ENCODE measurements at regions not wholly inside any gene's neighbourhood (a gene's known extent, or its start where the extent isn't known, plus 50 kb on each side); places are given as distances from the start of the nearest gene placed in this dataset.

DNA sequence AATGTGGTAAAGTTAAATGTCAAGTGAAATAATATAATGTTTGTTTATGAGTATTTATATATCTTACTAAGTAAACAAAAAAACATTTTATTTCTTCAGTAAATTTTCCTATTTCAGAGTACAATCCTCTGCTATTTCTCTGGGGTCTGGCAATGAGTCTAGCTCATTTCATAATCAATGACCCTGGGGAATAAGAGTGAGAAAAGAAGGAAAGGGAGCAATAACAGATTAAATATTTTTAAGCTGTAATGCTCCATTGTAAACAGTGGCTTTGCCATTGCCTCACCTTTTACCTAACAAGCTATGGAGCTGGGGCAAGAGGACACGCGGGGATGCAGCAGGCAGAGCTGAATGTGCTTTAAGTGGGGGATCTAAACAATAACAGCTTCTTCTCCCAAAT is 1071.9 kb downstream of the FLRT2 start:
- no peaks in the 10 kb centered on the region for H3K4me1 ChIP-seq (ENCODE audit: insufficient read depth)

DNA sequence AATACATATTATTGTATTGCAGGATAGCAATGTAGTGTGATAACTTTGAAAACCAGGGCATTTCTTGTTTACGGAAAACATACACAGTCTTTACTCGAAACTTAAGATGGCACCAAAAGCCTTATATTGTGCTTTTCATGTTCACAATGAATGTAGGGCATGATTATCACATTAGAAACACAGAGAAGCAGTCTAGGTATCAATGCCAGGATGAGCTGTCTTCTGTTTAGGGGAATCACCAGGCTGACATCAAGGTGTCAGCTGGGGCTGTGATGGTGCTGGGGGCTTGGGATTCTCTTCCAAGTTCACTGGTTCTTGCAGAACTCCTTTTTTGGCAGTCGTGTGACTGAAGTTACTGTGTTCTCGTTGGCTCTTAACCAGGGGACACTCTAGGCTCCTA is 1067.3 kb downstream of the FLRT2 start:
- WGBS (ENCODE audit: low lambda C conversion rate, missing lambda C conversion rate) = 79% methylated on average over 4 of the region's 4 CpGs

More for the DNA sequence above, 1071.9 kb downstream of the FLRT2 start:
- H3K27me3 ChIP-seq = no peaks in the 10 kb centered on the region
- DNase-seq (ENCODE audit: low spot score) = no peak
- TF ChIP-seq, protein P1, sequence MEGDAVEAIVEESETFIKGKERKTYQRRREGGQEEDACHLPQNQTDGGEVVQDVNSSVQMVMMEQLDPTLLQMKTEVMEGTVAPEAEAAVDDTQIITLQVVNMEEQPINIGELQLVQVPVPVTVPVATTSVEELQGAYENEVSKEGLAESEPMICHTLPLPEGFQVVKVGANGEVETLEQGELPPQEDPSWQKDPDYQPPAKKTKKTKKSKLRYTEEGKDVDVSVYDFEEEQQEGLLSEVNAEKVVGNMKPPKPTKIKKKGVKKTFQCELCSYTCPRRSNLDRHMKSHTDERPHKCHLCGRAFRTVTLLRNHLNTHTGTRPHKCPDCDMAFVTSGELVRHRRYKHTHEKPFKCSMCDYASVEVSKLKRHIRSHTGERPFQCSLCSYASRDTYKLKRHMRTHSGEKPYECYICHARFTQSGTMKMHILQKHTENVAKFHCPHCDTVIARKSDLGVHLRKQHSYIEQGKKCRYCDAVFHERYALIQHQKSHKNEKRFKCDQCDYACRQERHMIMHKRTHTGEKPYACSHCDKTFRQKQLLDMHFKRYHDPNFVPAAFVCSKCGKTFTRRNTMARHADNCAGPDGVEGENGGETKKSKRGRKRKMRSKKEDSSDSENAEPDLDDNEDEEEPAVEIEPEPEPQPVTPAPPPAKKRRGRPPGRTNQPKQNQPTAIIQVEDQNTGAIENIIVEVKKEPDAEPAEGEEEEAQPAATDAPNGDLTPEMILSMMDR (IDR thresholded peaks at IDR 0.05; ENCODE audit: poor library complexity) = no peak
- TF ChIP-seq EZH2 (IDR thresholded peaks at IDR 0.05; ENCODE audit: borderline replicate concordance) = no peak
- TF ChIP-seq EZH2phosphoT487 (IDR thresholded peaks at IDR 0.05; ENCODE audit: low read depth, severe bottlenecking, unreplicated experiment) = no peak
- H3K79me2 ChIP-seq = no peaks in the 10 kb centered on the region
- H3K4me2 ChIP-seq = no peak overlapping the region
- H3K9me2 ChIP-seq (replicated peaks; ENCODE audit: insufficient read depth) = no peaks in the 10 kb centered on the region
- H4K20me1 ChIP-seq (ENCODE audit: insufficient read depth, poor library complexity, severe bottlenecking) = no peaks in the 10 kb centered on the region
- no peak overlapping the region for H3K27ac ChIP-seq
- no peak overlapping the region for H3K4me3 ChIP-seq
- H3K9me3 ChIP-seq (ENCODE audit: low read depth) = no peaks in the 10 kb centered on the region
- 94% methylated on average over 2 of the region's 2 CpGs for WGBS (ENCODE audit: low lambda C conversion rate, missing lambda C conversion rate)
- no peaks in the 10 kb centered on the region for H3K36me3 ChIP-seq (replicated peaks; ENCODE audit: insufficient read depth, low read depth)
- no peak overlapping the region for H2AFZ ChIP-seq

DNA sequence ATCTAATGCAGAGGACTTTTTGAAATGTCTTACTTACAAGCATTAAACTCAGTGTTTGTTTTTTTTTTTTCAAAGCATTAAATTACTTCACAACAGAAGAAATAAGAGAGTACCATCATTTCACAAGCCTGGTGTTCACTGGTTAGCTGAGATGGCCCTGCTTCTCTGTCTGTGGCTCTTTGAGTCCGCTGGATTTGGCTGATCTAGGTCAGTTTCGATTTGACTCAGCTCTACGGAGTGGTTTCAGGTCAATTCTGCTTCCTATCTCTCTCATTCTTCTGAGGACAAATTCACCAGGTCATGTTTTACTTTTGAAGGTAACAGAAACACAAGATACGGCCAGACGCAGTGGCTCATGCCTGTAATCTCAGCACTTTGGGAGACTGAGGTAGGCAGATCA is 1066.1 kb downstream of the FLRT2 start:
- Histone ChIP-seq H3K27ac (no peak overlapping the region), H4K20me1 (ENCODE audit: insufficient read depth, poor library complexity, severe bottlenecking) (no peaks in the 10 kb centered on the region), H3K4me3 (no peak overlapping the region), H3K79me2 (no peaks in the 10 kb centered on the region), H3K4me1 (ENCODE audit: insufficient read depth) (no peaks in the 10 kb centered on the region), H3K9me3 (ENCODE audit: low read depth) (no peaks in the 10 kb centered on the region), H3K36me3 (replicated peaks; ENCODE audit: insufficient read depth, low read depth) (no peaks in the 10 kb centered on the region), H3K9me2 (replicated peaks; ENCODE audit: insufficient read depth) (no peaks in the 10 kb centered on the region), H3K27me3 (no peaks in the 10 kb centered on the region), H3K4me2 (no peak overlapping the region), H2AFZ (no peak overlapping the region)
- TF ChIP-seq EZH2 (IDR thresholded peaks at IDR 0.05; ENCODE audit: borderline replicate concordance) = no peak
- no peak for TF ChIP-seq EZH2phosphoT487 (IDR thresholded peaks at IDR 0.05; ENCODE audit: low read depth, severe bottlenecking, unreplicated experiment)
- TF ChIP-seq, protein P1 (IDR thresholded peaks at IDR 0.05; ENCODE audit: poor library complexity) = no peak
- no peak for DNase-seq (ENCODE audit: low spot score)
- 92% methylated on average over 5 of the region's 5 CpGs for WGBS (ENCODE audit: low lambda C conversion rate, missing lambda C conversion rate)

More for the DNA sequence above, 1067.3 kb downstream of the FLRT2 start:
- Histone ChIP-seq H3K9me3 (ENCODE audit: low read depth) (no peaks in the 10 kb centered on the region), H3K4me2 (no peak overlapping the region), H3K27me3 (no peaks in the 10 kb centered on the region), H3K36me3 (replicated peaks; ENCODE audit: insufficient read depth, low read depth) (no peaks in the 10 kb centered on the region), H2AFZ (no peak overlapping the region), H3K79me2 (no peaks in the 10 kb centered on the region), H3K4me1 (ENCODE audit: insufficient read depth) (no peaks in the 10 kb centered on the region), H4K20me1 (ENCODE audit: insufficient read depth, poor library complexity, severe bottlenecking) (no peaks in the 10 kb centered on the region), H3K27ac (no peak overlapping the region), H3K9me2 (replicated peaks; ENCODE audit: insufficient read depth) (no peaks in the 10 kb centered on the region), H3K4me3 (no peak overlapping the region)
- TF ChIP-seq, protein P1 (IDR thresholded peaks at IDR 0.05; ENCODE audit: poor library complexity) = no peak
- TF ChIP-seq EZH2 (IDR thresholded peaks at IDR 0.05; ENCODE audit: borderline replicate concordance) (no peak), EZH2phosphoT487 (IDR thresholded peaks at IDR 0.05; ENCODE audit: low read depth, severe bottlenecking, unreplicated experiment) (no peak)
- DNase-seq (ENCODE audit: low spot score) = no peak

DNA sequence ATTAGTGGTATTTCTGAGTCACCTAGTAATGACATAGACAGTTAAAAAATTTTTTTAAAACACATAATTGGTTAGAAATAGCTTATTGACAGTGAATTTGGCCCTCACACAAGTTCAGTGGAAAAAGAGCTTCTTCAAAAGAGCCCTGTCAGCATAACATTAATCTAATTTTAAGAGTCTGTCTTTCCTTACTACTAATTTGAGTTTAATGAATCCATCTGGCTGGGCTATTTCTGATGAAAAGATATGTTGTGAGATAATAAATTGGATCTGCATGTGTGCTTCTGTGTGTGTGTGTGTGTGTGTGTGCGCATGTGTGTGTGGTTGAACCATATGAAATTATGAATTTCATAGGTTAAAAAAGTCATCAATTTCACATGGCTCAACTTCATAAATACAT is 1045.2 kb downstream of the FLRT2 start:
- WGBS (ENCODE audit: low lambda C conversion rate, missing lambda C conversion rate) = 96% methylated on average over 1 of the region's 1 CpG
- no peak overlapping the region for H3K27ac ChIP-seq

More for the DNA sequence above, 1045.2 kb downstream of the FLRT2 start:
- Histone ChIP-seq H3K4me1 (ENCODE audit: insufficient read depth) (peaks cover 5% of the 10 kb centered on the region), H3K79me2 (no peaks in the 10 kb centered on the region), H3K27me3 (no peaks in the 10 kb centered on the region), H3K9me3 (ENCODE audit: low read depth) (no peaks in the 10 kb centered on the region), H4K20me1 (ENCODE audit: insufficient read depth, poor library complexity, severe bottlenecking) (no peaks in the 10 kb centered on the region), H3K4me2 (no peak overlapping the region), H3K36me3 (replicated peaks; ENCODE audit: insufficient read depth, low read depth) (no peaks in the 10 kb centered on the region), H2AFZ (no peak overlapping the region), H3K9me2 (replicated peaks; ENCODE audit: insufficient read depth) (no peaks in the 10 kb centered on the region), H3K4me3 (no peak overlapping the region)
- DNase-seq (ENCODE audit: low spot score) = no peak
- no peak for TF ChIP-seq EZH2phosphoT487 (IDR thresholded peaks at IDR 0.05; ENCODE audit: low read depth, severe bottlenecking, unreplicated experiment)

All from hepatocyte (in vitro differentiated cells).